ENCODE measurements at regions not wholly inside any gene's neighbourhood (a gene's known extent, or its start where the extent isn't known, plus 50 kb on each side); places are given as distances from the start of the nearest gene placed in this dataset.

DNA sequence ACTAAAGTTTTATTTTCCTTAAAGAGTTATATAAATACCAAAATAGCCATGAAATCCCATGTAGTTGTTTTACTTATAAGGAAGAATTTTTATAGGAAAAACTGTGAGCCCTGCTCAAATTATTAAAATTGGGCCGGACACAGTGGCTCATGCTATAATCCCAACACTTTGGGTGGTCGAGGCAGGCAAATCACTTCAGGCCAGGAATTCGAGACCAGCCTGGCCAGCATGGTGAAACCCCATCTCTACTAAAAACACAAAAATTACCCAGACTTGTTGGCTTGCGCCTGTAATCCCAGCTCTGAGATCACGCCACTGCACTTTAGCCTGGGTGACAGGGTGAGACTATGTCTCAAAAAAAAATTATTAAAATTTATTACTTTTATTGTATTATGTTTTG is 149.3 kb downstream of the MRPL39 start:
- TF ChIP-seq, protein P1, sequence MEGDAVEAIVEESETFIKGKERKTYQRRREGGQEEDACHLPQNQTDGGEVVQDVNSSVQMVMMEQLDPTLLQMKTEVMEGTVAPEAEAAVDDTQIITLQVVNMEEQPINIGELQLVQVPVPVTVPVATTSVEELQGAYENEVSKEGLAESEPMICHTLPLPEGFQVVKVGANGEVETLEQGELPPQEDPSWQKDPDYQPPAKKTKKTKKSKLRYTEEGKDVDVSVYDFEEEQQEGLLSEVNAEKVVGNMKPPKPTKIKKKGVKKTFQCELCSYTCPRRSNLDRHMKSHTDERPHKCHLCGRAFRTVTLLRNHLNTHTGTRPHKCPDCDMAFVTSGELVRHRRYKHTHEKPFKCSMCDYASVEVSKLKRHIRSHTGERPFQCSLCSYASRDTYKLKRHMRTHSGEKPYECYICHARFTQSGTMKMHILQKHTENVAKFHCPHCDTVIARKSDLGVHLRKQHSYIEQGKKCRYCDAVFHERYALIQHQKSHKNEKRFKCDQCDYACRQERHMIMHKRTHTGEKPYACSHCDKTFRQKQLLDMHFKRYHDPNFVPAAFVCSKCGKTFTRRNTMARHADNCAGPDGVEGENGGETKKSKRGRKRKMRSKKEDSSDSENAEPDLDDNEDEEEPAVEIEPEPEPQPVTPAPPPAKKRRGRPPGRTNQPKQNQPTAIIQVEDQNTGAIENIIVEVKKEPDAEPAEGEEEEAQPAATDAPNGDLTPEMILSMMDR (IDR thresholded peaks at IDR 0.05; ENCODE audit: low read depth, low read length): no peak
- TF ChIP-seq EZH2phosphoT487 (IDR thresholded peaks at IDR 0.05; ENCODE audit: low read depth): no peak

Data from OCI-LY3 (cell line).